Astrocyte (in vitro differentiated cells and primary cell): ENCODE measurements at regions not wholly inside any gene's neighbourhood (a gene's known extent, or its start where the extent isn't known, plus 50 kb on each side); places are given as distances from the start of the nearest gene placed in this dataset.

Source experiments
- EZH2 ChIP-seq: IDR thresholded peaks from 2 replicates; pipeline ENCODE4 v1.6.1; 2012; ENCODE audit warnings: mild to moderate bottlenecking, low read length, inconsistent platforms; ENCODE audit not compliant: insufficient read depth
- TF ChIP-seq, protein P1 (sequence below): IDR thresholded peaks from 2 replicates; pipeline ENCODE4 v1.5.1; 2011; ENCODE audit warnings: low read depth, mild to moderate bottlenecking, inconsistent platforms, low read length, moderate library complexity; ENCODE audit not compliant: insufficient read depth

DNA sequence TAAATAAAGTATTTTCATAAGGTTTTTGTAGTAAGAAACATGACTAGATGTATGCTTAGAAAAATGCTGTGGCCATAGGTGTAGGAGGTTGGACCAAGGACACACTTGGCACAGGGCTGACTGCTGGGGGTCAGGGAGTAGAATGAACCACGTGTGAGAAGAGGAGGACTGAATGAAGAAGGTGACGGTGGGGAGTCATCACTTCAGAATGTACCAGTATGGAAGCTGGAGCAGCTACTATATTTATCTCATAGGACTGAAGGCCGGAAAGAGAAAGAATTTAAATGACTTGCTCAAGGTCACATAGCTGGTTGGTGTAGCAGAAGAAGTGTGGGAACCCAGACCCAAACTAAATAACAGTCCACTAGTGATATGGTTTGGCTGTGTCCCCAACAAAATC is 79.8 kb upstream of the HAO2 start:
- TF ChIP-seq, protein P1, sequence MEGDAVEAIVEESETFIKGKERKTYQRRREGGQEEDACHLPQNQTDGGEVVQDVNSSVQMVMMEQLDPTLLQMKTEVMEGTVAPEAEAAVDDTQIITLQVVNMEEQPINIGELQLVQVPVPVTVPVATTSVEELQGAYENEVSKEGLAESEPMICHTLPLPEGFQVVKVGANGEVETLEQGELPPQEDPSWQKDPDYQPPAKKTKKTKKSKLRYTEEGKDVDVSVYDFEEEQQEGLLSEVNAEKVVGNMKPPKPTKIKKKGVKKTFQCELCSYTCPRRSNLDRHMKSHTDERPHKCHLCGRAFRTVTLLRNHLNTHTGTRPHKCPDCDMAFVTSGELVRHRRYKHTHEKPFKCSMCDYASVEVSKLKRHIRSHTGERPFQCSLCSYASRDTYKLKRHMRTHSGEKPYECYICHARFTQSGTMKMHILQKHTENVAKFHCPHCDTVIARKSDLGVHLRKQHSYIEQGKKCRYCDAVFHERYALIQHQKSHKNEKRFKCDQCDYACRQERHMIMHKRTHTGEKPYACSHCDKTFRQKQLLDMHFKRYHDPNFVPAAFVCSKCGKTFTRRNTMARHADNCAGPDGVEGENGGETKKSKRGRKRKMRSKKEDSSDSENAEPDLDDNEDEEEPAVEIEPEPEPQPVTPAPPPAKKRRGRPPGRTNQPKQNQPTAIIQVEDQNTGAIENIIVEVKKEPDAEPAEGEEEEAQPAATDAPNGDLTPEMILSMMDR, result no peak
- no peak for TF ChIP-seq EZH2
